ENCODE measurements at regions not wholly inside any gene's neighbourhood (a gene's known extent, or its start where the extent isn't known, plus 50 kb on each side); places are given as distances from the start of the nearest gene placed in this dataset.

GRCh38 chr22:27585141-27585540 is 216.4 kb downstream of the MN1 start:
- TF ChIP-seq POLR2A (IDR thresholded peaks at IDR 0.05): no peak
- TF ChIP-seq CTCF (IDR thresholded peaks at IDR 0.05): no peak
- Histone ChIP-seq H3K4me1 (no peaks in the 10 kb centered on the region), H3K27me3 (no peaks in the 10 kb centered on the region), H3K4me3 (no peak overlapping the region), H3K36me3 (no peaks in the 10 kb centered on the region), H3K9me3 (no peaks in the 10 kb centered on the region), H3K27ac (no peak overlapping the region)
- no peak for DNase-seq

GRCh38 chr22:27588268-27588667 is 213.3 kb downstream of the MN1 start:
- no peak for DNase-seq
- Histone ChIP-seq H3K4me3 (no peak overlapping the region), H3K27ac (no peak overlapping the region)

GRCh38 chr22:27588915-27589314 is 212.6 kb downstream of the MN1 start:
- no peak overlapping the region for H3K27ac ChIP-seq
- no peaks in the 10 kb centered on the region for H3K4me1 ChIP-seq
- TF ChIP-seq POLR2A (IDR thresholded peaks at IDR 0.05): no peak
- no peak for TF ChIP-seq CTCF (IDR thresholded peaks at IDR 0.05)
- H3K9me3 ChIP-seq: no peaks in the 10 kb centered on the region
- no peaks in the 10 kb centered on the region for H3K36me3 ChIP-seq
- DNase-seq: no peak
- no peaks in the 10 kb centered on the region for H3K27me3 ChIP-seq
- no peak overlapping the region for H3K4me3 ChIP-seq

More at GRCh38 chr22:27588268-27588667, 213.3 kb downstream of the MN1 start:
- H3K36me3 ChIP-seq: no peaks in the 10 kb centered on the region
- no peaks in the 10 kb centered on the region for H3K4me1 ChIP-seq
- H3K27me3 ChIP-seq: no peaks in the 10 kb centered on the region
- TF ChIP-seq POLR2A (IDR thresholded peaks at IDR 0.05) (no peak), CTCF (IDR thresholded peaks at IDR 0.05) (no peak)
- no peaks in the 10 kb centered on the region for H3K9me3 ChIP-seq

GRCh38 chr22:27591060-27591459 is 210.5 kb downstream of the MN1 start:
- H3K36me3 ChIP-seq: no peaks in the 10 kb centered on the region
- DNase-seq: no peak
- H3K4me3 ChIP-seq: no peak overlapping the region
- TF ChIP-seq CTCF (IDR thresholded peaks at IDR 0.05) (no peak), POLR2A (IDR thresholded peaks at IDR 0.05) (no peak)
- H3K27ac ChIP-seq: no peak overlapping the region
- H3K4me1 ChIP-seq: no peaks in the 10 kb centered on the region
- no peaks in the 10 kb centered on the region for H3K27me3 ChIP-seq
- no peaks in the 10 kb centered on the region for H3K9me3 ChIP-seq

- DNase-seq: no peak
- Histone ChIP-seq H3K36me3 (no peaks in the 10 kb centered on the region), H3K27ac (no peak overlapping the region), H3K4me1 (no peaks in the 10 kb centered on the region), H3K4me3 (no peak overlapping the region), H3K9me3 (no peaks in the 10 kb centered on the region), H3K27me3 (no peaks in the 10 kb centered on the region)
- TF ChIP-seq CTCF (IDR thresholded peaks at IDR 0.05) (no peak), POLR2A (IDR thresholded peaks at IDR 0.05) (no peak)
Observed at GRCh38 chr22:27593378-27593777, 208.2 kb downstream of the MN1 start.

- Histone ChIP-seq H3K9me3 (no peaks in the 10 kb centered on the region), H3K27ac (no peak overlapping the region), H3K4me1 (no peaks in the 10 kb centered on the region), H3K36me3 (no peaks in the 10 kb centered on the region), H3K27me3 (no peaks in the 10 kb centered on the region), H3K4me3 (no peak overlapping the region)
- no peak for DNase-seq
- TF ChIP-seq CTCF (IDR thresholded peaks at IDR 0.05): no peak
- no peak for TF ChIP-seq POLR2A (IDR thresholded peaks at IDR 0.05)
Observed at GRCh38 chr22:27594020-27594419, 207.5 kb downstream of the MN1 start.

Data from Peyer's patch (tissue), 4 donors.